SU-DHL-6 (cell line): ENCODE measurements at regions not wholly inside any gene's neighbourhood (a gene's known extent, or its start where the extent isn't known, plus 50 kb on each side); places are given as distances from the start of the nearest gene placed in this dataset.

Source experiments
- EZH2phosphoT487 ChIP-seq: fragments of 200-600 bp; sonication (generic), shearing (Covaris generic); conservative IDR thresholded peaks from 2 replicates; pipeline ENCODE4 v1.6.1; 2018; ENCODE audit warnings: mild to moderate bottlenecking, antibody characterized with exemption, low read length, moderate library complexity, mixed read lengths
- TF ChIP-seq, protein P1 (sequence below): fragments of 200-600 bp; sonication (generic); IDR thresholded peaks from one replicate; pipeline ENCODE4 v1.5.1; 2017; ENCODE audit warnings: antibody characterized with exemption, mild to moderate bottlenecking, low read length, moderate library complexity; ENCODE audit not compliant: insufficient read depth, poor library complexity, severe bottlenecking

DNA sequence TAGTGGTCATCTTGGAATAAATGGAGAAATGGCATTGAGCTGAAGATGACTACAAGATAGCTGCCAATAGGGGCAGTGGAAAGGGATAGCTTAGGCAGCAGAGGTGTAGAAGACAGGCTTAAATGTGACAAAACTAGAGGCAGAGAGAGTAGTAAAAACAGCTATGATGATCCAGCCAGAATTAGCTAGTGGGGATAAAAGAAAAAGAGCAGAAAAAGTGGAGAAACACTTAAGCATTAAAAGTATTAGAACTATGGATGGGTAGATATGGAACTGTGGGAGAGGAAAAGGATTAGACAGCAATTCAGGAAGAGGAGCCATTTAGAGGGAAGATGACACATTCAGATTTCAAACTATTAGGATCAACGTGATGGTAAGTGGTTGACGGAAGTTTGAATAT, 202.5 kb upstream of the SAMSN1 start:
- TF ChIP-seq, protein P1, sequence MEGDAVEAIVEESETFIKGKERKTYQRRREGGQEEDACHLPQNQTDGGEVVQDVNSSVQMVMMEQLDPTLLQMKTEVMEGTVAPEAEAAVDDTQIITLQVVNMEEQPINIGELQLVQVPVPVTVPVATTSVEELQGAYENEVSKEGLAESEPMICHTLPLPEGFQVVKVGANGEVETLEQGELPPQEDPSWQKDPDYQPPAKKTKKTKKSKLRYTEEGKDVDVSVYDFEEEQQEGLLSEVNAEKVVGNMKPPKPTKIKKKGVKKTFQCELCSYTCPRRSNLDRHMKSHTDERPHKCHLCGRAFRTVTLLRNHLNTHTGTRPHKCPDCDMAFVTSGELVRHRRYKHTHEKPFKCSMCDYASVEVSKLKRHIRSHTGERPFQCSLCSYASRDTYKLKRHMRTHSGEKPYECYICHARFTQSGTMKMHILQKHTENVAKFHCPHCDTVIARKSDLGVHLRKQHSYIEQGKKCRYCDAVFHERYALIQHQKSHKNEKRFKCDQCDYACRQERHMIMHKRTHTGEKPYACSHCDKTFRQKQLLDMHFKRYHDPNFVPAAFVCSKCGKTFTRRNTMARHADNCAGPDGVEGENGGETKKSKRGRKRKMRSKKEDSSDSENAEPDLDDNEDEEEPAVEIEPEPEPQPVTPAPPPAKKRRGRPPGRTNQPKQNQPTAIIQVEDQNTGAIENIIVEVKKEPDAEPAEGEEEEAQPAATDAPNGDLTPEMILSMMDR = no peak
- no peak for TF ChIP-seq EZH2phosphoT487
